Right lobe of liver (tissue), 4 donors: ENCODE measurements at regions not wholly inside any gene's neighbourhood (a gene's known extent, or its start where the extent isn't known, plus 50 kb on each side); places are given as distances from the start of the nearest gene placed in this dataset.

Source experiments
- CTCF ChIP-seq, 4 donors: fragments of 200-600 bp in 3 of 4; fragments of 450-650 bp in 1 of 4; IDR thresholded peaks; one replicate each; pipeline versions ENCODE4 v1.5.1 to v1.8.0; 2016 to 2022; ENCODE audit warnings: antibody characterized with exemption in 4 of 4, mild to moderate bottlenecking in 2 of 4
- POLR2A ChIP-seq: fragments of 450-650 bp; IDR thresholded peaks from one replicate; pipeline ENCODE4 v1.6.1; 2017; ENCODE audit warnings: antibody characterized with exemption, mild to moderate bottlenecking
- donor health status: DM: no; HTN: no; CAD: no.
- donor health status: DM: no; HTN: no; CAD: no.
- donor health status: DM: no; HTN: yes; CAD: no.

GRCh38 chr3:104903064-104903463, 463.6 kb upstream of the ALCAM start:
- TF ChIP-seq CTCF (IDR thresholded peaks at IDR 0.05), result no peak
- no peak for TF ChIP-seq POLR2A
